ENCODE measurements at regions not wholly inside any gene's neighbourhood (a gene's known extent, or its start where the extent isn't known, plus 50 kb on each side); places are given as distances from the start of the nearest gene placed in this dataset.

DNA sequence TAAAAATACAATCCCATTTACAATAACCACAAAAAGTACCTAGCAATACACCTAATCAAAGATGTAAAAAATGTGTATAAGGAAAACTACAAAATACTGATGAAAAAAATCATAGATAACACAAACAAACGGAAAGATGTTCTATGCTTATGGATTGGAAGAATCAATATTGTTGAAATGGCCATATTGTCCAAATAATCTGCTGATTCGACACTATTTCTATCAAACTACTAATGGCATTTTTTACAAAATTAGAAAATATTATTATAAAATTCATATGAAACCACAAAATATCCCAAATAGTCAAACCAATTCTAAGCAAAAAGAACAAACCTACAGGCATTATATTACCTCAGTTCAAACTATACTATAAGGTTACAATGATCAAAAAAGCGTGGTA lies 978.3 kb upstream of the MAP3K7 start:
- H3K4me1 ChIP-seq, result no peaks in the 10 kb centered on the region
- TF ChIP-seq, protein P1, sequence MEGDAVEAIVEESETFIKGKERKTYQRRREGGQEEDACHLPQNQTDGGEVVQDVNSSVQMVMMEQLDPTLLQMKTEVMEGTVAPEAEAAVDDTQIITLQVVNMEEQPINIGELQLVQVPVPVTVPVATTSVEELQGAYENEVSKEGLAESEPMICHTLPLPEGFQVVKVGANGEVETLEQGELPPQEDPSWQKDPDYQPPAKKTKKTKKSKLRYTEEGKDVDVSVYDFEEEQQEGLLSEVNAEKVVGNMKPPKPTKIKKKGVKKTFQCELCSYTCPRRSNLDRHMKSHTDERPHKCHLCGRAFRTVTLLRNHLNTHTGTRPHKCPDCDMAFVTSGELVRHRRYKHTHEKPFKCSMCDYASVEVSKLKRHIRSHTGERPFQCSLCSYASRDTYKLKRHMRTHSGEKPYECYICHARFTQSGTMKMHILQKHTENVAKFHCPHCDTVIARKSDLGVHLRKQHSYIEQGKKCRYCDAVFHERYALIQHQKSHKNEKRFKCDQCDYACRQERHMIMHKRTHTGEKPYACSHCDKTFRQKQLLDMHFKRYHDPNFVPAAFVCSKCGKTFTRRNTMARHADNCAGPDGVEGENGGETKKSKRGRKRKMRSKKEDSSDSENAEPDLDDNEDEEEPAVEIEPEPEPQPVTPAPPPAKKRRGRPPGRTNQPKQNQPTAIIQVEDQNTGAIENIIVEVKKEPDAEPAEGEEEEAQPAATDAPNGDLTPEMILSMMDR (IDR thresholded peaks at IDR 0.05), result no peak
- no peak for TF ChIP-seq POLR2A (IDR thresholded peaks at IDR 0.05)
- 43% methylated on average over 3 of the region's 3 CpGs for WGBS, 2 donors
- intact Hi-C loops (cut with DNase I), result no loop called here
- DNase-seq (no peak), ATAC-seq (no peak)
- no peaks in the 10 kb centered on the region for H3K27me3 ChIP-seq
- peaks cover 0 to 5% (median 0%) of the 10 kb centered on the region in 3 donors for H3K9me3 ChIP-seq
- no peak overlapping the region for H3K27ac ChIP-seq
- no peak overlapping the region for H3K4me3 ChIP-seq
- H3K36me3 ChIP-seq (replicated peaks in 1 of 2; ENCODE audit: insufficient read depth in 1 of 2, low read depth in 2 of 2), result no peaks in the 10 kb centered on the region

- intact Hi-C loops (cut with DNase I), result no loop called here
- H3K9me3 ChIP-seq, result peaks cover 0 to 5% (median 0%) of the 10 kb centered on the region in 3 donors
- no peak for DNase-seq
Measured at GRCh38 chr6:91562955-91563354, 976.1 kb upstream of the MAP3K7 start.

GRCh38 chr6:91560409-91560808 lies 973.5 kb upstream of the MAP3K7 start:
- no peaks in the 10 kb centered on the region for H3K4me1 ChIP-seq
- TF ChIP-seq, protein P1 (IDR thresholded peaks at IDR 0.05), result no peak
- TF ChIP-seq POLR2A (IDR thresholded peaks at IDR 0.05), result no peak

More at GRCh38 chr6:91562955-91563354, 976.1 kb upstream of the MAP3K7 start:
- H3K27me3 ChIP-seq, result no peaks in the 10 kb centered on the region
- no peak overlapping the region for H3K27ac ChIP-seq
- H3K4me3 ChIP-seq, result no peak overlapping the region
- H3K4me1 ChIP-seq, result no peaks in the 10 kb centered on the region
- no peak for TF ChIP-seq POLR2A (IDR thresholded peaks at IDR 0.05)
- TF ChIP-seq, protein P1 (IDR thresholded peaks at IDR 0.05), result no peak
- H3K36me3 ChIP-seq (replicated peaks in 1 of 2; ENCODE audit: insufficient read depth in 1 of 2, low read depth in 2 of 2), result no peaks in the 10 kb centered on the region
- 55 to 68% methylated on average over 3 of the region's 3 CpGs for WGBS, 2 donors
- no peak for ATAC-seq

DNA sequence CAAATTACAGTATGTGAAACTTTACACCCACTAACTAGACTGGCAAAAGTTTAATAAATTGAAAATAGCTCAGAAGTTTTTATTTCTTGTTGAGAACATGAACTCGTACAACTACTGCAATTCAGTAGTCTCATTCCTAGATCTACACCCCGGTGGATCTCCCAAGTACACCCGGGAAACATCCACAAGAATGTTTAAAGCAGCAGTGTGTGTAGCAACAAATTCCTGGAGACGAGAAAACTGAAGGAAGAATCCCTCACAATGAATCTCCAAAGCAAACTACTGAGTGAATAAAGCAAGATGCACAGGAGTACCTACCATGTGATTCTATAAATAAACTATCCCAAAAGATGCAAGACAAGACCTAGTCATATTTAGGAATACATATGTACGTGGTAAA lies 954.0 kb upstream of the MAP3K7 start:
- intact Hi-C loops (cut with DNase I), result no loop called here
- no peak overlapping the region for H3K27ac ChIP-seq
- H3K27me3 ChIP-seq, result no peaks in the 10 kb centered on the region
- 51 to 55% methylated on average over 5 of the region's 5 CpGs for WGBS, 2 donors
- no peak for TF ChIP-seq POLR2A (IDR thresholded peaks at IDR 0.05)
- H3K4me3 ChIP-seq, result no peak overlapping the region
- DNase-seq (no peak), ATAC-seq (no peak)
- H3K36me3 ChIP-seq (replicated peaks in 1 of 2; ENCODE audit: insufficient read depth in 1 of 2, low read depth in 2 of 2), result no peaks in the 10 kb centered on the region
- no peaks in the 10 kb centered on the region for H3K9me3 ChIP-seq
- H3K4me1 ChIP-seq, result no peaks in the 10 kb centered on the region

More at GRCh38 chr6:91560409-91560808, 973.5 kb upstream of the MAP3K7 start:
- H3K36me3 ChIP-seq (replicated peaks in 1 of 2; ENCODE audit: insufficient read depth in 1 of 2, low read depth in 2 of 2), result no peaks in the 10 kb centered on the region
- intact Hi-C loops (cut with DNase I), result no loop called here
- ATAC-seq, result no peak
- H3K4me3 ChIP-seq, result no peak overlapping the region
- H3K9me3 ChIP-seq, result peaks cover 0 to 5% (median 0%) of the 10 kb centered on the region in 3 donors
- H3K27ac ChIP-seq, result no peak overlapping the region
- DNase-seq, result no peak
- 69 to 90% methylated on average over 3 of the region's 3 CpGs for WGBS, 2 donors
- H3K27me3 ChIP-seq, result no peaks in the 10 kb centered on the region

DNA sequence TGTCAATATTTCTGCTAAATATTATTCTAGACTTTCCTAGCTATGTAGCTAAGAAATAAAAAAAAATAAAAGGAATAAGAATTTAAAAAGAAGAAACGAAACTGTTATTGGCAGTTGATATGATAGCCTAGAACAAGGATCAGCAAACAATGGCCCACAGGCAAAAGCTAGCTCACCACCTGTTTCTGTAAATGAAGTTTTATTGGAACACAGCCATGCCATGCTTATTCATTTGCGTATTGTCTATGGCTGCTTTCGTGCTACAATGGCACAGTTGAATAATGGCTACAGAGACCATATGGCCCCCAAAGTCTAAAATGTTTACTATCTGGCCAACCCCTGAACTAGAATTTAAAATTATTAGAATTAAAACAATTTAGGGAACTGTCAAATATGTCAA lies 952.6 kb upstream of the MAP3K7 start:
- Histone ChIP-seq H3K4me1 (no peaks in the 10 kb centered on the region), H3K36me3 (replicated peaks in 1 of 2; ENCODE audit: insufficient read depth in 1 of 2, low read depth in 2 of 2) (no peaks in the 10 kb centered on the region), H3K27me3 (no peaks in the 10 kb centered on the region), H3K27ac (no peak overlapping the region), H3K4me3 (no peak overlapping the region), H3K9me3 (no peaks in the 10 kb centered on the region)
- WGBS, 2 donors, result 49 to 69% methylated on average over 3 of the region's 3 CpGs
- intact Hi-C loops (cut with DNase I), result no loop called here
- DNase-seq (no peak), ATAC-seq (no peak)
- TF ChIP-seq, protein P1 (IDR thresholded peaks at IDR 0.05), result no peak
- TF ChIP-seq POLR2A (IDR thresholded peaks at IDR 0.05), result no peak

Measured in body of pancreas (tissue), 4 donors.